ENCODE measurements at regions not wholly inside any gene's neighbourhood (a gene's known extent, or its start where the extent isn't known, plus 50 kb on each side); places are given as distances from the start of the nearest gene placed in this dataset.

GRCh38 chr2:7473135-7473771 is 556.0 kb downstream of the RNF144A start:
- intact Hi-C loops (cut with DNase I), result no loop called here
- no peak for DNase-seq (ENCODE audit: low spot score)

DNA sequence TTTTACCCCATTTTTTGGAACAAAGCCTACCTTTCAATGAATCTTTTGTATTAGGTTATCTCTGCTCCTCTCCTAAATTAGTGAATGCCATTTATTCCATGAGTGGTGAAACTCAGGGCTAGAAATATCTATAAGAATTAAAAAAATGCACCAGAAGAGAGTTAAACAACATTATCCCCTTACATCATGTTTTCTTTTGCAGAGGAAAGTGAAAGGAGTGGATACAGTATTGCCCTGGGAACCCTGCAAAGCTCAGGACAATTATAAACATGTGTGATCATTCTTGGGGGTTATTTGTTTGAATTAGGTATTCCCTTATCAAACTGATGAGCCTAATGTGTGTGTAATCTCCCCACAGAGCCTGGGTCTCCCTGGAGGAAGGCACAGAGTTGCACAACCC is 559.2 kb downstream of the RNF144A start:
- DNase-seq (ENCODE audit: low spot score), result no peak
- intact Hi-C loops (cut with DNase I), result no loop called here

GRCh38 chr2:7479603-7480002 is 562.4 kb downstream of the RNF144A start:
- intact Hi-C loops (cut with DNase I), result no loop called here
- no peak for DNase-seq (ENCODE audit: low spot score)

DNA sequence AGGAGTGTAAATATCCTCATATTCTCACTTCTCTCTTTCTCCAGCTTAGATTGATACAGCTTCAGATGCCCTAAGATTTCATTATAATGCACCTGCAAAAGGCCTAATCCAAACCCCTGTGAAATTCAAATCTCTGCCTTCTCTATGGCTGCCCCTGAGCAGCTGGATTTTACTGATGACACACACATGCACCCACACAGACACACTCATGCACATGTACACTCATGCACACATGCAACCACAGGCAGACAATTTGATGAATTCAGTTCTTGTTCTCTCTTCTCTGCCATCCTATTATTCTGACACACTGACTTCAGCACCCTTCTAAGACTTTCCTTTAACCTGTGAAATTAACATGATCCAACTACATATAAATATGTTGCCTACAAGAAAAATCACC is 563.2 kb downstream of the RNF144A start:
- no peak for DNase-seq (ENCODE audit: low spot score)
- intact Hi-C loops (cut with DNase I), result no loop called here

GRCh38 chr2:7490672-7491071 is 573.5 kb downstream of the RNF144A start:
- no peak for DNase-seq (ENCODE audit: low spot score)
- intact Hi-C loops (cut with DNase I), result no loop called here

GRCh38 chr2:7492719-7493118 is 575.5 kb downstream of the RNF144A start:
- no peak for DNase-seq (ENCODE audit: low spot score)
- intact Hi-C loops (cut with DNase I), result no loop called here

- DNase-seq (ENCODE audit: low spot score), result no peak
- intact Hi-C loops (cut with DNase I), result no loop called here
Measured at GRCh38 chr2:7497178-7497577, 580.0 kb downstream of the RNF144A start.

DNA sequence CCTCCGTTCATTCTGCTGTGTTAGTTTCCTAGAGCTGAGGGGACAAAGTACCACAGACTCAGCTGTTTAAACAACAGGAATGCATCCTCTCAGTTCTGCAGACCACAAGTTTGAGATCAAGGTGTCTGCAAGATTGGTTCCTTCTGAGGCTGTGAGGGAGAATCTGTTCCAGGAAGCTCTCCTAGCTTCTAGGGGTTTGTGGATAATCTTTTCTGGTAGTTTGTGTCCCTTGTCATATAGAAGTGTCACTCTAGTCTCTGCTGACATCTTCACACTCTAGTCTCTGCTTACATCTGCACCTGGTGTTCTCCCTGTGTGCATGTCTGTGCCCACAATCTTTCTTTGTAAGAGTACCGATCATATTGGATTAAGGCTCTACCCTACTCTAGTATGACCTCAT is 581.8 kb downstream of the RNF144A start:
- intact Hi-C loops (cut with DNase I), result no loop called here
- no peak for DNase-seq (ENCODE audit: low spot score)

- DNase-seq (ENCODE audit: low spot score), result no peak
- intact Hi-C loops (cut with DNase I), result no loop called here
Measured at GRCh38 chr2:7502336-7502735, 585.1 kb downstream of the RNF144A start.

DNA sequence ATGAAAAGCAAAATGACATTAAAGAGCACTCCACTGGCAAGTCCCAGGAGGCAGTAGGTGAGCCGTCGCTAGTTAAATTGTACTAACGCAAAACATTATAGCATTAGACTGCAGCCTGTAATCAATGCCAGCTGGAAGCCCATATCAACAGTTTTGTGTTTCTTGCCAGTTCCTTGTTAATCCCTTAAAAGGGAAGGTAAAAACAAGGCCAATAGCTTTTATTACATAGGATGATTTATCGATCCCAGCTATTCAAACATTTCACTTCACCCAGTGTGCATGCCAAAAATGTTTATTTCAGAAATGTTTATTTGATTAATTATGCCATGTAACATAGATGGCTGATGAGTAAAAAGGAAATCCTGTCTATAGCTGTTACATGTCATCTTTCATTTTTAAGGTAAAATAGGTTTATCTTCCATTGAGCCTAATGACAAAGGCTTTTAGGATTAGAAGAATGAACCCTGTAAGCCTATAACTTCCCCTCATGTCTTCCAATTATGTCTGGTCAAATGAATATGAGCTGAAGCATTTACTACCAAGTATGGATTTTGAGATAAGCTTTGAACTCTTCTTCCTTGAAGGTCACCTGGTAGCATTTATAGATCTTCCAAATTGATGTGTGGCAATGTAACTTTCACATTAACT is 591.2 kb downstream of the RNF144A start:
- intact Hi-C loops (cut with DNase I), result no loop called here
- DNase-seq (ENCODE audit: low spot score), result no peak

DNA sequence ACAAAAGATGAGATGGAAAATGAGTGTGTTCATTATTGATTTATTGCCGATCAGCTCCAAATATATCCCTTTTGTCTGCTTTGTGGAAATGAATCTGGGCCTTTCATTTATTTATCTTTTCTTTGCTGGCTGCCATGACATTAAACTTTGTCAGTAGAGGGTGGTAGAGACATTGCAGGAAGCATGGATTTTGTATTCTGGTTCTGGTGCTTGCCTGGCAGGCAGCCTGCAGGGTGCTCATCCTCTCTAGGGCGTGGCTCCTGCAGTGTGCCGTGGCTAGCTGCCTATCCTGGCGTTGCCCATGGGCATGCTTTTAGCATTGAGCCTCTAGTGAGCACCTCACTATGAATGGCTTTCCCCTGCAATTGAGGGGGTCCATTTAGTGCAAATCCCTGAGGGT is 593.1 kb downstream of the RNF144A start:
- intact Hi-C loops (cut with DNase I), result no loop called here
- no peak for DNase-seq (ENCODE audit: low spot score)

DNA sequence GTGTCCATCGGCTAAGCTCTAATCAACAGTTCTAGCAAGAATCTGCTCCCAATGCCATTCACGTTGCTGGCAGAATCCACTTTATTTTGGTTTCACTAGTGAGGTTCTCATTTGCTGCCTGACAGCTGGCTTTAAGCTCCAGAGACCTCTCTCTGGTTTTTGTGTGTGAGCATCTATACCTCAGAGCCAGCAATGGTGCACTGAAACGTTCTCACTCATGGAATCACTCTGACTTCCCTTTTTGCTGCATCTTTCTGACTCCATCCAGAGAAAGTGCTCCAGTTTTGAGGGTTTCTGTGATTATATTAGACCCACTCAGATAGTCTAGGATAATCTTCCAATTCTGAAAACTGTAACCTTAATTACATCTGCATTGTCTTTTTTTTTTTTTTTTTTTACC is 596.6 kb downstream of the RNF144A start:
- intact Hi-C loops (cut with DNase I), result no loop called here
- DNase-seq (ENCODE audit: low spot score), result no peak

DNA sequence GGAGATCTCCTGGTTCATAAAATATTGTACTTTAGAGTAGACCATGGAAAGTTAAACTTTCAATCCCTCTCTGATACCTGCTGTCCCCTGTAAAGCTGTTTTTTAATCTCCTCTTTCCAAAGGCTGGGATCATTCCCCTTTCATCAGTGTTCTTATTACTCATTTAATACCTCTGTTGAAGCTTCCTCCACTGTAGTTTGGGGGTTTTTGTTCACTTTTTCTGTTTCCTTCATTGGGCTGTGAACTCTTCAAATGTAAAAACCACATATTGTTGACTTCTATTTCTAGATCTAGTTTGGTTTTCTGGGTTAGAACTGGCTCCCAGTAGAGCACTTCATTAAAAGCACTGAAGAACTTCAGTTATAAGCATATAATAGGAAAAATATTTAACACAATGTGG is 598.1 kb downstream of the RNF144A start:
- DNase-seq (ENCODE audit: low spot score), result no peak
- intact Hi-C loops (cut with DNase I), result no loop called here

DNA sequence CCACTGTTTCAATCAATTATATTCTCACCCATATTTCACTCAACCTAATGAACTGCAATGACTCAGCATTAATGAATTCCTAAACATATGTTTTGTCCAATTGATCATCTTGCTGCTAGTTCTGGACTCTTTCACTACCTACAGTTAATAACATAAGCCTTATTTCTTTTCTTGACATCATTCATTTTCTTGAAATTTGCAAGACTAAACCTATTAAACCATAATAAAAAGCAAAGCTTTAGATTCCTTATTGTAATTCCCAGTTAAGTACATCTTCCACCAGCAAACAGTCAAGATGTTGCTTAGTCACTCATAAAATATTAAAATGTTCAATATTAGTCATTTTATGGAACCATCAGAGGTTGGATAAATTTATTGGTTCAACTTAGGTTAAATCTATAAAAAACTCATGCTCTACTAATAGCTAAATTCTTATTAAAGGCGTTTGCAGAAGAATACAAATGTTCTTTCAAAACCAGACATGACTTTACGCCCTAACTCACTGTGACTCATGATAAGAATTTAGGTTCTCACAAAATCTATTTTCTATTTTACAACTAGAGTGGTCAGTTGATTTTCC is 599.4 kb downstream of the RNF144A start:
- DNase-seq (ENCODE audit: low spot score), result no peak
- intact Hi-C loops (cut with DNase I), result no loop called here

GRCh38 chr2:7517088-7517487 is 599.9 kb downstream of the RNF144A start:
- DNase-seq (ENCODE audit: low spot score), result no peak
- intact Hi-C loops (cut with DNase I), result no loop called here

DNA sequence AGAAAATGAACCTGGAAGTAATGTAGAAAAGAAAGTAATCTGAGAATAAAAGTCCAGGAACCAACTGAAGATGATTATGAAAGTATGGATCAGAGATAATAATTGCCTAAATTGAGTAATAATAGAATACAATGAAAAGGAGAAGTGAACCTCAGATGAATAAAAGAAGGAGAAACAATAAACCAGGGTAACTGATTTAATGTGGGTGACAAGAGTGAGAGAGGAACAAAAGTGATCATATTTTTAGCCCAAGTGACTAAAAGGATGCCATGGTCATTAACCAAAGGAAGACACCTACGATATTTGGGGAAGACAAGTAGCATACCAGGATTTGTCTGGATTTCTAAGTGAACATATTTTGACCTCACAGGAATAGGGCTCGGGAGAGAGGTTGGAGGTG is 600.6 kb downstream of the RNF144A start:
- DNase-seq (ENCODE audit: low spot score), result no peak
- intact Hi-C loops (cut with DNase I), result no loop called here

- intact Hi-C loops (cut with DNase I), result no loop called here
- no peak for DNase-seq (ENCODE audit: low spot score)
Measured at GRCh38 chr2:7523481-7524120, 606.4 kb downstream of the RNF144A start.

- intact Hi-C loops (cut with DNase I), result no loop called here
- no peak for DNase-seq (ENCODE audit: low spot score)
Measured at GRCh38 chr2:7524195-7524594, 607.0 kb downstream of the RNF144A start.

- no peak for DNase-seq (ENCODE audit: low spot score)
- intact Hi-C loops (cut with DNase I), result no loop called here
Measured at GRCh38 chr2:7525746-7526145, 608.5 kb downstream of the RNF144A start.

GRCh38 chr2:7527165-7527722 is 610.0 kb downstream of the RNF144A start:
- no peak for DNase-seq (ENCODE audit: low spot score)
- intact Hi-C loops (cut with DNase I), result no loop called here
